Heart right ventricle (tissue), 16 donors: ENCODE measurements at regions not wholly inside any gene's neighbourhood (a gene's known extent, or its start where the extent isn't known, plus 50 kb on each side); places are given as distances from the start of the nearest gene placed in this dataset.

Experiments used
- ATAC-seq, 8 donors: fragments of 200-7000 bp; cut with Tn5 transposase; one replicate each; pipeline ENCODE4 v1.9.1; 2020; ENCODE audit warnings: mild to moderate bottlenecking in 8 of 8, moderate library complexity in 8 of 8, moderate number of reproducible peaks in 1 of 8
- DNase-seq, 2 donors: peaks; one replicate each; pipeline ENCODE4 v3.0.0-alpha.2; 2020
- H3K27ac ChIP-seq, 10 donors: fragments of 200-600 bp; sonication (generic) in 2 of 10; one replicate each; pipeline versions ENCODE4 v1.5.0 to v1.8.0; 2020 to 2022; ENCODE audit warnings: mild to moderate bottlenecking in 3 of 10
- H3K27me3 ChIP-seq, 7 donors: fragments of 200-600 bp; one replicate each; pipeline ENCODE4 v1.8.0; 2021 to 2022; ENCODE audit warnings: mild to moderate bottlenecking in 2 of 7
- H3K36me3 ChIP-seq, 9 donors: fragments of 200-600 bp; sonication (generic) in 1 of 9; one replicate each; pipeline versions ENCODE4 v1.5.0 to v1.8.0; 2020 to 2022; ENCODE audit warnings: mild to moderate bottlenecking in 2 of 9
- H3K4me1 ChIP-seq, 9 donors: fragments of 200-600 bp; sonication (generic) in 1 of 9; one replicate each; pipeline versions ENCODE4 v1.5.0 to v1.8.0; 2020 to 2022; ENCODE audit warnings: mild to moderate bottlenecking in 4 of 9
- H3K4me3 ChIP-seq, 10 donors: fragments of 200-600 bp; sonication (generic) in 2 of 10; one replicate each; pipeline versions ENCODE4 v1.5.0 to v1.8.0; 2020 to 2022; ENCODE audit warnings: mild to moderate bottlenecking in 7 of 10, moderate library complexity in 2 of 10
- H3K9me3 ChIP-seq, 11 donors: fragments of 200-600 bp in 10 of 11; sonication (generic) in 2 of 11; one replicate each; pipeline versions ENCODE4 v1.5.0 to v1.8.0; 2013 to 2022; ENCODE audit warnings: mild to moderate bottlenecking in 2 of 11, control low read depth in 1 of 11, moderate library complexity in 1 of 11
- WGBS, 2 donors: extraction: QIAGEN DNeasy Blood & Tissue Kit; methylation state at CpG; one replicate each; pipeline ENCODE4 v1.1.7; 2013; ENCODE audit warnings: inconsistent platforms in 1 of 2; 5-methylcytosine and 5-hydroxymethylcytosine counted together
- intact Hi-C, 10 donors: fragments of 100-400 bp; cut with DNase I; formaldehyde crosslinking; loops; one replicate each; pipeline versions ENCODE4 v1.11.1 to v1.14.2; 2022
- TF ChIP-seq, protein P1 (sequence below), 9 donors: fragments of 200-600 bp; sonication (generic) in 2 of 9; IDR thresholded peaks; one replicate each; pipeline versions ENCODE4 v1.5.0 to v1.8.0; 2021 to 2022; ENCODE audit warnings: antibody characterized with exemption in 9 of 9, mild to moderate bottlenecking in 5 of 9, moderate library complexity in 1 of 9
- donor health status: Arrhythmogenic right ventricular cardiomyopathy.
- donor health status: ischemic (EF 13 %, LVEDD 7.1; RV severe dilation, severe dysfunction).
- donor health status: healthy with polysubstance abuse.
- donor health status: DM: no; HTN: yes; CAD: no.
- donor health status: DM: no; HTN: no; CAD: no.
- donor health status: ischemic (EF 25% LVEDD 6.9; RV normal size, moderate dysfunction).
- donor health status: ischemic (EF 25% LVEDD 5.7; RV mildly dilated, moderate dysfunction).
- donor health status: healthy.
- donor health status: DM: yes; HTN: yes; CAD: no.
- donor health status: Ischemic cardiomyopathy.
- donor health status: ischemic (EF 35%, LVEDD 5.7; RV mildly dilated, moderate dysfunction).
- donor health status: nonischemic (EF 11% LVEDD 7.7; RV severe dilation, severe dysfunction).
- donor health status: DM: yes; HTN: yes; CAD: no.
- donor health status: PGD.
- donor health status: ischemic (EF 29% LVEDD 5.4; RV normal size, mild dysfunction).
- donor health status: nonischemic (EF 23%, LVEDD 6.1; RV moderate dilation, normal function).

DNA sequence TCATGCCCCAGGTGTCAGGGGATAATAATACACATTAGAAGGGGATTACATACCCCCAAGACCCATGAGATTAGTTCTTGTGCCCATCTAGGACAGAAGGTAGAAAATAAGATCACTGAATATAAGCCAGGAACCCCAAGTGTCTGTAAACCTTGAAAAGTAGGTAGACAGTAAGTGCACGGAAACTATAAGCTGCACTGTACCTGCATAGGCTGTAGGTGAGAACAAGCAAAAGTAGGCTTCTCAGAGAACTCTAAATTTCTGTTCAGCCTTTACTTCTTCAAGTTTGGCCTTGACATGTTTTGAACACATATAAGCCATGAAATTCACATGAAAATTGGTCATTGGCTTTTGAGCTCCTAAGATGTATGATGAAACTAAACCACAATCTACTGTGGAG lies 113.0 kb upstream of the FSIP2 start:
- WGBS, 2 donors = 92 to 96% methylated on average over 1 of the region's 1 CpG
- Histone ChIP-seq H3K27me3 (no peaks in the 10 kb centered on the region), H3K36me3 (no peaks in the 10 kb centered on the region), H3K4me1 (no peaks in the 10 kb centered on the region), H3K9me3 (no peaks in the 10 kb centered on the region), H3K4me3 (no peak overlapping the region), H3K27ac (no peak overlapping the region)
- TF ChIP-seq, protein P1, sequence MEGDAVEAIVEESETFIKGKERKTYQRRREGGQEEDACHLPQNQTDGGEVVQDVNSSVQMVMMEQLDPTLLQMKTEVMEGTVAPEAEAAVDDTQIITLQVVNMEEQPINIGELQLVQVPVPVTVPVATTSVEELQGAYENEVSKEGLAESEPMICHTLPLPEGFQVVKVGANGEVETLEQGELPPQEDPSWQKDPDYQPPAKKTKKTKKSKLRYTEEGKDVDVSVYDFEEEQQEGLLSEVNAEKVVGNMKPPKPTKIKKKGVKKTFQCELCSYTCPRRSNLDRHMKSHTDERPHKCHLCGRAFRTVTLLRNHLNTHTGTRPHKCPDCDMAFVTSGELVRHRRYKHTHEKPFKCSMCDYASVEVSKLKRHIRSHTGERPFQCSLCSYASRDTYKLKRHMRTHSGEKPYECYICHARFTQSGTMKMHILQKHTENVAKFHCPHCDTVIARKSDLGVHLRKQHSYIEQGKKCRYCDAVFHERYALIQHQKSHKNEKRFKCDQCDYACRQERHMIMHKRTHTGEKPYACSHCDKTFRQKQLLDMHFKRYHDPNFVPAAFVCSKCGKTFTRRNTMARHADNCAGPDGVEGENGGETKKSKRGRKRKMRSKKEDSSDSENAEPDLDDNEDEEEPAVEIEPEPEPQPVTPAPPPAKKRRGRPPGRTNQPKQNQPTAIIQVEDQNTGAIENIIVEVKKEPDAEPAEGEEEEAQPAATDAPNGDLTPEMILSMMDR (IDR thresholded peaks at IDR 0.05) = no peak
- intact Hi-C loops = no loop called here
- ATAC-seq (no peak), DNase-seq (no peak)

- 23 to 25% methylated on average over 5 of the region's 5 CpGs for WGBS, 2 donors
- DNase-seq (no peak), ATAC-seq (no peak)
- Histone ChIP-seq H3K4me3 (no peak overlapping the region), H3K36me3 (no peaks in the 10 kb centered on the region), H3K27me3 (no peaks in the 10 kb centered on the region), H3K4me1 (no peaks in the 10 kb centered on the region), H3K9me3 (no peaks in the 10 kb centered on the region), H3K27ac (no peak overlapping the region)
- intact Hi-C loops = no loop called here
- TF ChIP-seq, protein P1 (IDR thresholded peaks at IDR 0.05) = peak in 1 of 9 donors; percentile 6
Measured at GRCh38 chr2:185628985-185629384, 109.6 kb upstream of the FSIP2 start.

DNA sequence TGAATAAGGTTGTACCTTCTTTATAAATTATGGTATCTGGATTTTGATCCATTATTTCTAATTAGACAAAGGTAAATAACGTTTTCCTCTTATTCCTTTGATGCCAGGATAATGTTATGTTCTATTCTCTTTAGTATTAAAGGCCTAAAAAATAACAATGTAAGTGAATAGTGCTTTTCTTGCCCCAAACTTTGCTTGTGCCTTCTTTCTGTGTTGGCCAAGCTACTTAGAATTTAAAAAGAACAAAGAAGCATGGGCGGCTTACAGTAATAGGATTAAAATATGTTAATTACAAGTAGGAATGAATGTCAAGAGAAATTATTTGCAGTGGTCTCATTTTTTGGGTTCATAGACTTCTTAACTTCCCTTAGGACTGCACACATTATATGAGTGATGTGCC lies 105.0 kb upstream of the FSIP2 start:
- no peaks in the 10 kb centered on the region for H3K27me3 ChIP-seq
- no peak for DNase-seq
- 60 to 73% methylated on average over 2 of the region's 2 CpGs for WGBS, 2 donors
- no peaks in the 10 kb centered on the region for H3K9me3 ChIP-seq
- intact Hi-C loops = no loop called here
- ATAC-seq = no peak
- TF ChIP-seq, protein P1 (IDR thresholded peaks at IDR 0.05) = no peak
- H3K27ac ChIP-seq = no peak overlapping the region
- H3K36me3 ChIP-seq = no peaks in the 10 kb centered on the region
- H3K4me3 ChIP-seq = no peak overlapping the region
- no peaks in the 10 kb centered on the region for H3K4me1 ChIP-seq

DNA sequence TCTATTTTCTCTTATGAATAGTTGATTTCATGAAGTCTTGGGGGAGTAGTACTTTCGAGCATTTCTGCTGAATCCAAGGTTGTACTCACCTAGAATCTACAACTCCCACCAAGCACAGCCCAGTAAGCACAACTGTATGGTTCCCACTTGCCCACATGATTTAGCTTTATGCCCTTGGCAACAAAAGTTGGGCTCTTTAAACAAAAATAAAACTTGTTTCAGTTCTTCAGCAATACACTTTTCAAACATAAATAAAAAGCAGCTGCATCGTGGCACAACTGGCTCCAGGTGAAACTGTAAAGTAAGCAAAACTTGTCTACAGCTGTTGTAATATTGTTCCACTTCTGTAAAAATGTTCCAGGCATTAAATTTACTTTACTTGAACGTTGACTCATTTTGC lies 99.8 kb upstream of the FSIP2 start:
- no peak overlapping the region for H3K27ac ChIP-seq
- 46 to 54% methylated on average over 3 of the region's 3 CpGs for WGBS, 2 donors
- ATAC-seq = no peak
- H3K36me3 ChIP-seq = no peaks in the 10 kb centered on the region
- H3K4me1 ChIP-seq = no peaks in the 10 kb centered on the region
- intact Hi-C loops = no loop called here
- no peak overlapping the region for H3K4me3 ChIP-seq
- DNase-seq = no peak
- TF ChIP-seq, protein P1 (IDR thresholded peaks at IDR 0.05) = no peak
- no peaks in the 10 kb centered on the region for H3K9me3 ChIP-seq
- no peaks in the 10 kb centered on the region for H3K27me3 ChIP-seq

GRCh38 chr2:185640588-185640987 lies 98.0 kb upstream of the FSIP2 start:
- ATAC-seq = no peak
- H3K36me3 ChIP-seq = no peaks in the 10 kb centered on the region
- no peaks in the 10 kb centered on the region for H3K4me1 ChIP-seq
- H3K4me3 ChIP-seq = no peak overlapping the region
- no peak overlapping the region for H3K27ac ChIP-seq
- DNase-seq = no peak
- intact Hi-C loops = no loop called here
- 78 to 92% methylated on average over 1 of the region's 1 CpG for WGBS, 2 donors
- TF ChIP-seq, protein P1 (IDR thresholded peaks at IDR 0.05) = no peak
- no peaks in the 10 kb centered on the region for H3K9me3 ChIP-seq
- H3K27me3 ChIP-seq = no peaks in the 10 kb centered on the region
